GM18505 (cell line): ENCODE measurements at regions not wholly inside any gene's neighbourhood (a gene's known extent, or its start where the extent isn't known, plus 50 kb on each side); places are given as distances from the start of the nearest gene placed in this dataset.

Source experiments
- ATAC-seq: cut with Tn5 transposase; IDR thresholded peaks from one replicate; pipeline ENCODE4 v1.9.1; 2021; ENCODE audit not compliant: unreplicated experiment
- POLR2A ChIP-seq: IDR thresholded peaks from 4 replicates; pipeline ENCODE4 v1.6.1; 2011; ENCODE audit warnings: borderline replicate concordance; ENCODE audit not compliant: insufficient read depth, insufficient read length; ENCODE audit errors: extremely low read depth

- no peak for ATAC-seq
- TF ChIP-seq POLR2A, result no peak
Measured at GRCh38 chr19:32038021-32038920, 307.1 kb upstream of the ZNF507 start.

GRCh38 chr19:32038961-32039360 lies 306.4 kb upstream of the ZNF507 start:
- no peak for ATAC-seq
- no peak for TF ChIP-seq POLR2A

GRCh38 chr19:32039440-32039839 lies 306.0 kb upstream of the ZNF507 start:
- TF ChIP-seq POLR2A, result no peak
- ATAC-seq, result no peak

GRCh38 chr19:32040236-32040635 lies 305.2 kb upstream of the ZNF507 start:
- TF ChIP-seq POLR2A, result no peak
- no peak for ATAC-seq

- TF ChIP-seq POLR2A, result no peak
- no peak for ATAC-seq
Measured at GRCh38 chr19:32041681-32042292, 303.6 kb upstream of the ZNF507 start.

GRCh38 chr19:32047788-32048187 lies 297.6 kb upstream of the ZNF507 start:
- no peak for ATAC-seq
- no peak for TF ChIP-seq POLR2A

- ATAC-seq, result no peak
- no peak for TF ChIP-seq POLR2A
Measured at GRCh38 chr19:32053376-32053775, 292.0 kb upstream of the ZNF507 start.

- ATAC-seq, result no peak
- no peak for TF ChIP-seq POLR2A
Measured at GRCh38 chr19:32053861-32054260, 291.5 kb upstream of the ZNF507 start.

GRCh38 chr19:32058131-32058530 lies 287.3 kb upstream of the ZNF507 start:
- no peak for TF ChIP-seq POLR2A
- ATAC-seq, result no peak

- no peak for TF ChIP-seq POLR2A
- ATAC-seq, result no peak
Measured at GRCh38 chr19:32061315-32061714, 284.1 kb upstream of the ZNF507 start.

GRCh38 chr19:32063601-32064000 lies 281.8 kb upstream of the ZNF507 start:
- ATAC-seq, result no peak

GRCh38 chr19:32066056-32066455 lies 279.4 kb upstream of the ZNF507 start:
- ATAC-seq, result no peak
- TF ChIP-seq POLR2A, result no peak

More at GRCh38 chr19:32063601-32064000, 281.8 kb upstream of the ZNF507 start:
- TF ChIP-seq POLR2A, result no peak

GRCh38 chr19:32067685-32068084 lies 277.7 kb upstream of the ZNF507 start:
- no peak for TF ChIP-seq POLR2A
- ATAC-seq, result no peak

- no peak for TF ChIP-seq POLR2A
- ATAC-seq, result no peak
Measured at GRCh38 chr19:32068793-32069192, 276.6 kb upstream of the ZNF507 start.
